ENCODE measurements at regions not wholly inside any gene's neighbourhood (a gene's known extent, or its start where the extent isn't known, plus 50 kb on each side); places are given as distances from the start of the nearest gene placed in this dataset.

GRCh38 chr5:60206234-60206633 lies 312.7 kb upstream of the PDE4D start:
- POLR2A ChIA-PET = no interaction called here
- peak overlapping the region; percentile 24 for H3K27ac ChIP-seq (ENCODE audit: extremely low read length, insufficient read depth, low read length)
- no peaks in the 10 kb centered on the region for H3K36me3 ChIP-seq (replicated peaks in 1 of 2; ENCODE audit: control insufficient read depth in 1 of 2, insufficient read depth in 2 of 2, low read length in 2 of 2)
- peaks cover 34% of the 10 kb centered on the region for H3K4me1 ChIP-seq (ENCODE audit: insufficient read depth, low read length)
- BruUV-seq (replicated peaks) = no TSS peak
- WGBS (ENCODE audit: low lambda C conversion rate) = 13% methylated on average over 1 of the region's 1 CpG
- no peak overlapping the region for H2AFZ ChIP-seq (ENCODE audit: low read length)
- peak; percentile 51 for ATAC-seq
- in situ Hi-C loops (cut with HindIII; ENCODE audit: extremely low pct_ligation_motif_present, low pct_unique_long_range_greater_than_20kb) (no loop called here), intact Hi-C loops (cut with micrococcal nuclease; ENCODE audit: unreplicated experiment) (loop anchor here (5.0 kb wide), 1 partner anchor 71 kb away; no protein-coding TSS in a partner anchor)
- DNase-seq (ENCODE audit: low spot score) = peak; percentile 58
- H3K9ac ChIP-seq (ENCODE audit: insufficient read depth, low read depth, low read length) = no peak overlapping the region
- CTCF ChIA-PET (ENCODE audit: low intra/inter-chr PET ratio, low total read pairs) = no interaction called here
- H3K9me3 ChIP-seq (ENCODE audit: low read length) = no peaks in the 10 kb centered on the region
- no peak for FAIRE-seq
- no peaks in the 10 kb centered on the region for H4K20me1 ChIP-seq (ENCODE audit: insufficient read depth, low read length)
- H3K4me3 ChIP-seq (replicated peaks in 1 of 3; ENCODE audit: insufficient read depth in 1 of 3, low read depth in 2 of 3, low read length in 3 of 3) = no peak overlapping the region
- H3K79me2 ChIP-seq (ENCODE audit: insufficient read depth, low read length) = no peaks in the 10 kb centered on the region
- H3K27me3 ChIP-seq (ENCODE audit: control insufficient read depth in 1 of 2, insufficient read depth in 2 of 2, low read length in 2 of 2) = no peaks in the 10 kb centered on the region
- no peak overlapping the region for H3K4me2 ChIP-seq (ENCODE audit: low read depth, low read length)
- TF ChIP-seq ZFP91 (CRISPR knock-in tag; IDR thresholded peaks at IDR 0.05; ENCODE audit: borderline replicate concordance) (no peak), ZNF724P (CRISPR knock-in tag; IDR thresholded peaks at IDR 0.05; ENCODE audit: borderline replicate concordance) (no peak), HNF4G (IDR thresholded peaks at IDR 0.05; ENCODE audit: borderline replicate concordance, low read depth, low read length) (0 out of 2 replicates have a peak, but pooled peaks have one; percentile 21), HNF4G (CRISPR knock-in tag; IDR thresholded peaks at IDR 0.05; ENCODE audit: borderline replicate concordance, low read depth) (no peak), ZBTB46 (CRISPR knock-in tag; IDR thresholded peaks at IDR 0.05; ENCODE audit: borderline replicate concordance) (no peak), ZNF598 (CRISPR knock-in tag; IDR thresholded peaks at IDR 0.05; ENCODE audit: borderline replicate concordance) (no peak), NFIC (IDR thresholded peaks at IDR 0.05; ENCODE audit: low read length) (peak; percentile 81), ZNF687 (CRISPR knock-in tag; IDR thresholded peaks at IDR 0.05) (no peak), SOX6 (IDR thresholded peaks at IDR 0.05) (no peak), SOX6 (CRISPR knock-in tag; IDR thresholded peaks at IDR 0.05) (peak; percentile 62; the same call in 1 of the 2 replicates), ATF7 (IDR thresholded peaks at IDR 0.05) (0 out of 2 replicates have a peak, but pooled peaks have one; percentile 19), ATF7 (CRISPR knock-in tag; IDR thresholded peaks at IDR 0.05) (no peak), SNAPC2 (CRISPR knock-in tag; IDR thresholded peaks at IDR 0.05) (no peak)
- TF ChIP-seq, protein P1, sequence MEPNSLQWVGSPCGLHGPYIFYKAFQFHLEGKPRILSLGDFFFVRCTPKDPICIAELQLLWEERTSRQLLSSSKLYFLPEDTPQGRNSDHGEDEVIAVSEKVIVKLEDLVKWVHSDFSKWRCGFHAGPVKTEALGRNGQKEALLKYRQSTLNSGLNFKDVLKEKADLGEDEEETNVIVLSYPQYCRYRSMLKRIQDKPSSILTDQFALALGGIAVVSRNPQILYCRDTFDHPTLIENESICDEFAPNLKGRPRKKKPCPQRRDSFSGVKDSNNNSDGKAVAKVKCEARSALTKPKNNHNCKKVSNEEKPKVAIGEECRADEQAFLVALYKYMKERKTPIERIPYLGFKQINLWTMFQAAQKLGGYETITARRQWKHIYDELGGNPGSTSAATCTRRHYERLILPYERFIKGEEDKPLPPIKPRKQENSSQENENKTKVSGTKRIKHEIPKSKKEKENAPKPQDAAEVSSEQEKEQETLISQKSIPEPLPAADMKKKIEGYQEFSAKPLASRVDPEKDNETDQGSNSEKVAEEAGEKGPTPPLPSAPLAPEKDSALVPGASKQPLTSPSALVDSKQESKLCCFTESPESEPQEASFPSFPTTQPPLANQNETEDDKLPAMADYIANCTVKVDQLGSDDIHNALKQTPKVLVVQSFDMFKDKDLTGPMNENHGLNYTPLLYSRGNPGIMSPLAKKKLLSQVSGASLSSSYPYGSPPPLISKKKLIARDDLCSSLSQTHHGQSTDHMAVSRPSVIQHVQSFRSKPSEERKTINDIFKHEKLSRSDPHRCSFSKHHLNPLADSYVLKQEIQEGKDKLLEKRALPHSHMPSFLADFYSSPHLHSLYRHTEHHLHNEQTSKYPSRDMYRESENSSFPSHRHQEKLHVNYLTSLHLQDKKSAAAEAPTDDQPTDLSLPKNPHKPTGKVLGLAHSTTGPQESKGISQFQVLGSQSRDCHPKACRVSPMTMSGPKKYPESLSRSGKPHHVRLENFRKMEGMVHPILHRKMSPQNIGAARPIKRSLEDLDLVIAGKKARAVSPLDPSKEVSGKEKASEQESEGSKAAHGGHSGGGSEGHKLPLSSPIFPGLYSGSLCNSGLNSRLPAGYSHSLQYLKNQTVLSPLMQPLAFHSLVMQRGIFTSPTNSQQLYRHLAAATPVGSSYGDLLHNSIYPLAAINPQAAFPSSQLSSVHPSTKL (CRISPR knock-in tag; IDR thresholded peaks at IDR 0.05) = peak; percentile 72
